Hepatocyte (in vitro differentiated cells): ENCODE measurements at regions not wholly inside any gene's neighbourhood (a gene's known extent, or its start where the extent isn't known, plus 50 kb on each side); places are given as distances from the start of the nearest gene placed in this dataset.

Experiments used
- DNase-seq: peaks from one replicate; pipeline ENCODE4 v3.0.0-alpha.2; 2016; ENCODE audit warnings: low spot score
- H2AFZ ChIP-seq: fragments of 200-600 bp; sonication (generic); 2 replicates; pipeline ENCODE4 v1.6.0; 2016; ENCODE audit warnings: antibody characterized with exemption, mild to moderate bottlenecking
- H3K27ac ChIP-seq: fragments of 200-600 bp; sonication (generic); 2 replicates; pipeline ENCODE4 v1.5.1; 2016; ENCODE audit warnings: mild to moderate bottlenecking
- H3K27me3 ChIP-seq: fragments of 200-600 bp; sonication (generic); 2 replicates; pipeline ENCODE4 v1.6.1; 2016
- H3K36me3 ChIP-seq: fragments of 200-600 bp; sonication (generic); replicated peaks from 2 replicates; pipeline ENCODE4 v1.5.1; 2016; ENCODE audit warnings: low read depth; ENCODE audit not compliant: insufficient read depth
- H3K4me1 ChIP-seq: fragments of 200-600 bp; sonication (generic); 2 replicates; pipeline ENCODE4 v1.5.1; 2016; ENCODE audit warnings: mild to moderate bottlenecking, moderate library complexity; ENCODE audit not compliant: insufficient read depth
- H3K4me2 ChIP-seq: fragments of 200-600 bp; sonication (generic); 2 replicates; pipeline ENCODE4 v1.6.0; 2016
- H3K4me3 ChIP-seq: fragments of 200-600 bp; sonication (generic); 2 replicates; pipeline ENCODE4 v1.5.1; 2016; ENCODE audit warnings: mild to moderate bottlenecking
- H3K79me2 ChIP-seq: fragments of 200-600 bp; sonication (generic); 2 replicates; pipeline ENCODE4 v1.6.0; 2017; ENCODE audit warnings: mild to moderate bottlenecking
- H3K9me2 ChIP-seq: fragments of 200-600 bp; sonication (generic); replicated peaks from 2 replicates; pipeline ENCODE4 v1.6.0; 2017; ENCODE audit warnings: mild to moderate bottlenecking; ENCODE audit not compliant: insufficient read depth
- H3K9me3 ChIP-seq: fragments of 200-600 bp; sonication (generic); 2 replicates; pipeline ENCODE4 v1.5.1; 2016; ENCODE audit warnings: low read depth, mild to moderate bottlenecking
- H4K20me1 ChIP-seq: fragments of 200-600 bp; sonication (generic); 2 replicates; pipeline ENCODE4 v1.6.0; 2016; ENCODE audit warnings: mild to moderate bottlenecking; ENCODE audit not compliant: insufficient read depth, poor library complexity, severe bottlenecking
- EZH2 ChIP-seq: fragments of 200-600 bp; sonication (generic); IDR thresholded peaks from 2 replicates; pipeline ENCODE4 v1.6.1; 2016; ENCODE audit warnings: antibody characterized with exemption, mild to moderate bottlenecking, borderline replicate concordance
- EZH2phosphoT487 ChIP-seq: fragments of 200-600 bp; sonication (generic); IDR thresholded peaks from one replicate; pipeline ENCODE4 v1.6.1; 2018; ENCODE audit warnings: antibody characterized with exemption, mild to moderate bottlenecking, low read depth, moderate library complexity; ENCODE audit not compliant: unreplicated experiment, severe bottlenecking
- WGBS: methylation state at CpG from one replicate; pipeline ENCODE4 v1.1.6; 2016; ENCODE audit warnings: low lambda C conversion rate; ENCODE audit errors: missing lambda C conversion rate; 5-methylcytosine and 5-hydroxymethylcytosine counted together
- TF ChIP-seq, protein P1 (sequence below): fragments of 200-600 bp; sonication (generic); IDR thresholded peaks from 2 replicates; pipeline ENCODE4 v1.5.1; 2016; ENCODE audit warnings: antibody characterized with exemption, mild to moderate bottlenecking; ENCODE audit not compliant: poor library complexity

- Histone ChIP-seq H3K9me2 (no peaks in the 10 kb centered on the region), H3K27ac (no peak overlapping the region), H3K9me3 (no peaks in the 10 kb centered on the region), H3K79me2 (no peaks in the 10 kb centered on the region), H2AFZ (no peak overlapping the region), H3K4me3 (no peak overlapping the region), H3K27me3 (no peaks in the 10 kb centered on the region), H3K4me1 (no peaks in the 10 kb centered on the region), H3K36me3 (no peaks in the 10 kb centered on the region), H3K4me2 (no peak overlapping the region), H4K20me1 (no peaks in the 10 kb centered on the region)
- TF ChIP-seq, protein P1, sequence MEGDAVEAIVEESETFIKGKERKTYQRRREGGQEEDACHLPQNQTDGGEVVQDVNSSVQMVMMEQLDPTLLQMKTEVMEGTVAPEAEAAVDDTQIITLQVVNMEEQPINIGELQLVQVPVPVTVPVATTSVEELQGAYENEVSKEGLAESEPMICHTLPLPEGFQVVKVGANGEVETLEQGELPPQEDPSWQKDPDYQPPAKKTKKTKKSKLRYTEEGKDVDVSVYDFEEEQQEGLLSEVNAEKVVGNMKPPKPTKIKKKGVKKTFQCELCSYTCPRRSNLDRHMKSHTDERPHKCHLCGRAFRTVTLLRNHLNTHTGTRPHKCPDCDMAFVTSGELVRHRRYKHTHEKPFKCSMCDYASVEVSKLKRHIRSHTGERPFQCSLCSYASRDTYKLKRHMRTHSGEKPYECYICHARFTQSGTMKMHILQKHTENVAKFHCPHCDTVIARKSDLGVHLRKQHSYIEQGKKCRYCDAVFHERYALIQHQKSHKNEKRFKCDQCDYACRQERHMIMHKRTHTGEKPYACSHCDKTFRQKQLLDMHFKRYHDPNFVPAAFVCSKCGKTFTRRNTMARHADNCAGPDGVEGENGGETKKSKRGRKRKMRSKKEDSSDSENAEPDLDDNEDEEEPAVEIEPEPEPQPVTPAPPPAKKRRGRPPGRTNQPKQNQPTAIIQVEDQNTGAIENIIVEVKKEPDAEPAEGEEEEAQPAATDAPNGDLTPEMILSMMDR, result no peak
- TF ChIP-seq EZH2 (no peak), EZH2phosphoT487 (no peak)
- 70% methylated on average over 5 of the region's 5 CpGs for WGBS
- no peak for DNase-seq
These were observed 274.8 kb upstream of the CNTN4 start for GRCh38 chr3:1823867-1824266.

DNA sequence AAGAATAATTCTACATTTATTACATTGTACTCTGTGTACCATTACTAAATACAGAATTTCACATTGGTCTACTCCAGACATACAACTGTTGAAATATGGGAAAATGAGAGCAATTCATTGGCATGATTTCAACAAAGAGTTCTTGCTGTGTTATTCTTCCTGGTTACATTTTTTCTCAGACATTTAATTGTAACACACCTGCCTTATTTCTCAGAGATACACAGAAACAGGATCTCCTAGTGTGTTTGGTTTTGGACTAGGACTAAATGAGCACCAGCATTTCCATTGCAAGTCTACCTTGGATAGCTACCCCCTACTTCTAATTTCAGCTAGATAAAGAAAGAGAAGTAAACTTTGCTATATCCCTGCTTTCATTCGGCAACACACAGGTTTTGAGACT is 274.3 kb upstream of the CNTN4 start:
- 76% methylated on average over 1 of the region's 1 CpG for WGBS
- H3K27me3 ChIP-seq, result no peaks in the 10 kb centered on the region
- H3K9me3 ChIP-seq, result no peaks in the 10 kb centered on the region

DNA sequence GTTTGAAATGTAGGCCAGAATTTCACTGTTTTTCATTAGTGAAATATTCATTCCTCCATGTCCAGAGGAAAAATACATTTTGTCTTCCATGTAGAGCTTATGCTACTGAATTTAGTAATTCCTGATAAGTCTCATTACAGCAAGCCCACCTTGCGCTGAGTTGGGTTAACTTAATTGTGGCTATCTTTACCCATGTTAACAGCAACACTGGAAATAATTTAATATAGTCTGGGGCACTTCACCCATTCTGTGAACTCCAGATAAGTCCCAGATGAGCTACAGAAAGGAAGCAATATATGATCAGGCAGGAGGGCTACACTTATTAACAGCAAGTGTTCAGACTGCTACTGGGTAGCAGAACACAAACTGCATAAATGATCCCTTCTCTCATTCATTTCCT is 270.1 kb upstream of the CNTN4 start:
- H3K4me3 ChIP-seq, result no peak overlapping the region
- 96% methylated on average over 1 of the region's 1 CpG for WGBS
- no peaks in the 10 kb centered on the region for H3K79me2 ChIP-seq
- no peak overlapping the region for H2AFZ ChIP-seq
- H4K20me1 ChIP-seq, result no peaks in the 10 kb centered on the region
- H3K4me1 ChIP-seq, result no peaks in the 10 kb centered on the region
- H3K9me2 ChIP-seq, result no peaks in the 10 kb centered on the region
- H3K27me3 ChIP-seq, result no peaks in the 10 kb centered on the region
- no peak overlapping the region for H3K27ac ChIP-seq
- DNase-seq, result no peak
- no peaks in the 10 kb centered on the region for H3K9me3 ChIP-seq
- H3K4me2 ChIP-seq, result no peak overlapping the region
- H3K36me3 ChIP-seq, result no peaks in the 10 kb centered on the region
- TF ChIP-seq EZH2 (no peak), EZH2phosphoT487 (no peak)
- TF ChIP-seq, protein P1, result no peak

More for the DNA sequence above, 274.3 kb upstream of the CNTN4 start:
- Histone ChIP-seq H3K79me2 (no peaks in the 10 kb centered on the region), H4K20me1 (no peaks in the 10 kb centered on the region), H3K36me3 (no peaks in the 10 kb centered on the region), H3K27ac (no peak overlapping the region), H3K4me2 (no peak overlapping the region), H2AFZ (no peak overlapping the region), H3K9me2 (no peaks in the 10 kb centered on the region), H3K4me1 (no peaks in the 10 kb centered on the region), H3K4me3 (no peak overlapping the region)
- TF ChIP-seq EZH2 (no peak), EZH2phosphoT487 (no peak)
- TF ChIP-seq, protein P1, result no peak
- no peak for DNase-seq

- Histone ChIP-seq H3K4me3 (no peak overlapping the region), H3K9me3 (no peaks in the 10 kb centered on the region), H3K79me2 (no peaks in the 10 kb centered on the region), H4K20me1 (no peaks in the 10 kb centered on the region), H3K27ac (no peak overlapping the region), H3K9me2 (no peaks in the 10 kb centered on the region), H2AFZ (no peak overlapping the region), H3K27me3 (no peaks in the 10 kb centered on the region), H3K4me2 (no peak overlapping the region), H3K4me1 (no peaks in the 10 kb centered on the region), H3K36me3 (no peaks in the 10 kb centered on the region)
- 42% methylated on average over 3 of the region's 3 CpGs for WGBS
- TF ChIP-seq EZH2 (no peak), EZH2phosphoT487 (no peak)
- TF ChIP-seq, protein P1, result no peak
- no peak for DNase-seq
These were observed 267.8 kb upstream of the CNTN4 start for GRCh38 chr3:1830851-1831250.
